Activated CD4-positive, alpha-beta T cell treated with anti-CD3 and anti-CD28 coated beads for 24 hours (primary cell): ENCODE measurements at regions not wholly inside any gene's neighbourhood (a gene's known extent, or its start where the extent isn't known, plus 50 kb on each side); places are given as distances from the start of the nearest gene placed in this dataset.

Source experiments
- DNase-seq, 2 donors: peaks; one replicate each; pipeline ENCODE4 v3.0.0-alpha.2; 2020; ENCODE audit warnings: low read depth in 2 of 2

- DNase-seq, result no peak
These were observed 222.3 kb downstream of the ETS1 start for GRCh38 chr11:128365044-128365443.

GRCh38 chr11:128361451-128362020 is 225.8 kb downstream of the ETS1 start:
- DNase-seq, result no peak

- no peak for DNase-seq
These were observed 227.8 kb downstream of the ETS1 start for GRCh38 chr11:128359515-128359914.

GRCh38 chr11:128357073-128357472 is 230.3 kb downstream of the ETS1 start:
- DNase-seq, result no peak

GRCh38 chr11:128355558-128355957 is 231.8 kb downstream of the ETS1 start:
- no peak for DNase-seq

- DNase-seq, result no peak
These were observed 232.9 kb downstream of the ETS1 start for GRCh38 chr11:128354476-128354875.

GRCh38 chr11:128351168-128351567 is 236.2 kb downstream of the ETS1 start:
- no peak for DNase-seq

- DNase-seq, result no peak
These were observed 237.6 kb downstream of the ETS1 start for GRCh38 chr11:128349650-128350299.

- DNase-seq, result no peak
These were observed 240.6 kb downstream of the ETS1 start for GRCh38 chr11:128346804-128347203.

GRCh38 chr11:128345316-128345715 is 242.0 kb downstream of the ETS1 start:
- no peak for DNase-seq

- no peak for DNase-seq
These were observed 243.5 kb downstream of the ETS1 start for GRCh38 chr11:128343870-128344269.

GRCh38 chr11:128343135-128343514 is 244.2 kb downstream of the ETS1 start:
- no peak for DNase-seq

GRCh38 chr11:128342511-128343134 is 244.7 kb downstream of the ETS1 start:
- DNase-seq, result peak in 1 of 2 donors; percentile 54

GRCh38 chr11:128341280-128342248 is 245.8 kb downstream of the ETS1 start:
- no peak for DNase-seq

- no peak for DNase-seq
These were observed 247.6 kb downstream of the ETS1 start for GRCh38 chr11:128339792-128340191.

GRCh38 chr11:128338811-128339210 is 248.5 kb downstream of the ETS1 start:
- DNase-seq, result no peak

- DNase-seq, result no peak
These were observed 251.2 kb downstream of the ETS1 start for GRCh38 chr11:128336203-128336602.

- DNase-seq, result no peak
These were observed 251.6 kb downstream of the ETS1 start for GRCh38 chr11:128335729-128336128.

GRCh38 chr11:128334311-128335044 is 252.9 kb downstream of the ETS1 start:
- no peak for DNase-seq

GRCh38 chr11:128331317-128331716 is 256.0 kb downstream of the ETS1 start:
- DNase-seq, result no peak

GRCh38 chr11:128330203-128330602 is 257.2 kb downstream of the ETS1 start:
- no peak for DNase-seq
